ENCODE measurements at regions not wholly inside any gene's neighbourhood (a gene's known extent, or its start where the extent isn't known, plus 50 kb on each side); places are given as distances from the start of the nearest gene placed in this dataset.

DNA sequence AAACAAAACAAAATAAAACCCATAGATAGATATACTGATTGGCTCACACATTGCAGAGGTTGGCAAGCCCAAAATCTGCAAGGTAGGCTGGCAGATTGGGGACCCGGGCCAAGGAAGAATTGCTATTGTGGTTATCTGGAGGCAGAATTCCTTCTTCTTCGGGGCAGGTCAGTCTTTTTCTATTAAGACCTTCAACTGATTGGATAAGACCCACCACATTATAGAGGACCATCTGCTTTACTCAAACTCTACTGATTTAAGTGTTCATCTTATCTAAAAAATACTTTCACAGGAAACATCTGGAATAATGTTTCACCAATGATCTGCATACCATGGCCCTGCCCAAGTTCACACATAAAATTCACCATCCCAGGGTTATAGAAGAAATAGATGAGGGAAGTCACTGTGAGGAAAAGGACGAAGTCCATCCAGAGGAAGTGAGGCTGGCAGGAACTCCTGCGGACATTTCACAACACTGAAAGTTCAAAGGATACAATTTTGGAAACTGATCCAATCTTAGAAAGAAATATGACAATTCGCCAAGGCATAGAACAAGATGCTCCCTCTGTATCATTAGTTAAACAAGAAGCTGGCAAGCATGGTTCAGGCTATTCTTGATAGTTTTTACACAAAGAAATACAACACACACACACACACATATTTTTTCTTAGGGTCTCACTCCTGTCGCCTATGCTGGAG lies 127.6 kb upstream of the MED13L start:
- ATAC-seq = no peak
- Mint-ChIP-seq H3K4me3 (no peak overlapping the region), H3K27ac (no peak overlapping the region), H3K36me3 (ENCODE audit: low read depth) (peaks cover 2% of the 10 kb centered on the region), H3K27me3 (no peaks in the 10 kb centered on the region), H3K9me3 (peaks cover 7% of the 10 kb centered on the region), H3K4me1 (ENCODE audit: low read depth) (no peaks in the 10 kb centered on the region)
- TF ChIP-seq, protein P1, sequence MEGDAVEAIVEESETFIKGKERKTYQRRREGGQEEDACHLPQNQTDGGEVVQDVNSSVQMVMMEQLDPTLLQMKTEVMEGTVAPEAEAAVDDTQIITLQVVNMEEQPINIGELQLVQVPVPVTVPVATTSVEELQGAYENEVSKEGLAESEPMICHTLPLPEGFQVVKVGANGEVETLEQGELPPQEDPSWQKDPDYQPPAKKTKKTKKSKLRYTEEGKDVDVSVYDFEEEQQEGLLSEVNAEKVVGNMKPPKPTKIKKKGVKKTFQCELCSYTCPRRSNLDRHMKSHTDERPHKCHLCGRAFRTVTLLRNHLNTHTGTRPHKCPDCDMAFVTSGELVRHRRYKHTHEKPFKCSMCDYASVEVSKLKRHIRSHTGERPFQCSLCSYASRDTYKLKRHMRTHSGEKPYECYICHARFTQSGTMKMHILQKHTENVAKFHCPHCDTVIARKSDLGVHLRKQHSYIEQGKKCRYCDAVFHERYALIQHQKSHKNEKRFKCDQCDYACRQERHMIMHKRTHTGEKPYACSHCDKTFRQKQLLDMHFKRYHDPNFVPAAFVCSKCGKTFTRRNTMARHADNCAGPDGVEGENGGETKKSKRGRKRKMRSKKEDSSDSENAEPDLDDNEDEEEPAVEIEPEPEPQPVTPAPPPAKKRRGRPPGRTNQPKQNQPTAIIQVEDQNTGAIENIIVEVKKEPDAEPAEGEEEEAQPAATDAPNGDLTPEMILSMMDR (IDR thresholded peaks at IDR 0.05) = no peak
- POLR2A ChIA-PET = interaction anchor here (0.6 kb wide), 1 partner anchor 764 kb away, joined by 4 read pairs; no protein-coding TSS in a partner anchor
- CTCF ChIA-PET = no interaction called here
- intact Hi-C loops (cut with micrococcal nuclease) = no loop called here
- DNase-seq = no peak

DNA sequence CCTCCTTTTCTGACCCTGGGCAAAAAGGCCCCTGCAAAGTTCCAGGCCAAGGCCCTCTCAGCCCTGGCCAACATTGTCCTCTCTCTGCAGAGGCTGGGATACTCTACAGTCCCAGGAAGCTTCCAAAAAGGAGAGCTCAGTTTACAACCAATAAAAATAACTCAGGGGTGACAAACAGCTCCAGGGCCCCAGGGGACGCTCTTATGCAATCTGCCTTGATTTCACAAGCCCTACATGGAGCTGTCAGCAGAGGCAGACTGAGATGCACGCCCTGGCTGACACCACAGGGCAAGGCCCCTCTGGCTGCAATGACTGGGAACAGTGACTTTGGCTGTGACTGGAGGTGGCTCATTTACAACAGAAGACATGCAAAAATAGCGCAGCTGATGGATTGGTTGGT lies 129.0 kb upstream of the MED13L start:
- ChIA-PET CTCF (interaction anchor here (1.5 kb wide), 1 partner anchor 409 kb away, joined by 3 read pairs; no protein-coding TSS in a partner anchor), POLR2A (no interaction called here)
- intact Hi-C loops (cut with micrococcal nuclease) = no loop called here
- H3K9me3 Mint-ChIP-seq = no peaks in the 10 kb centered on the region
- DNase-seq (no peak), ATAC-seq (no peak)
- H3K4me3 Mint-ChIP-seq = no peak overlapping the region
- H3K4me1 Mint-ChIP-seq (ENCODE audit: low read depth) = peaks cover 2% of the 10 kb centered on the region
- H3K27me3 Mint-ChIP-seq = no peaks in the 10 kb centered on the region
- H3K36me3 Mint-ChIP-seq (ENCODE audit: low read depth) = no peaks in the 10 kb centered on the region
- TF ChIP-seq, protein P1 (IDR thresholded peaks at IDR 0.05) = no peak
- no peak overlapping the region for H3K27ac Mint-ChIP-seq

GRCh38 chr12:116408489-116409250 lies 131.2 kb upstream of the MED13L start:
- Mint-ChIP-seq H3K36me3 (ENCODE audit: low read depth) (no peaks in the 10 kb centered on the region), H3K4me1 (ENCODE audit: low read depth) (peaks cover 2% of the 10 kb centered on the region), H3K27me3 (no peaks in the 10 kb centered on the region), H3K27ac (no peak overlapping the region), H3K4me3 (no peak overlapping the region), H3K9me3 (no peaks in the 10 kb centered on the region)
- TF ChIP-seq, protein P1 (IDR thresholded peaks at IDR 0.05) = no peak
- intact Hi-C loops (cut with micrococcal nuclease) = no loop called here
- DNase-seq = no peak
- no peak for ATAC-seq
- ChIA-PET CTCF (no interaction called here), POLR2A (no interaction called here)

DNA sequence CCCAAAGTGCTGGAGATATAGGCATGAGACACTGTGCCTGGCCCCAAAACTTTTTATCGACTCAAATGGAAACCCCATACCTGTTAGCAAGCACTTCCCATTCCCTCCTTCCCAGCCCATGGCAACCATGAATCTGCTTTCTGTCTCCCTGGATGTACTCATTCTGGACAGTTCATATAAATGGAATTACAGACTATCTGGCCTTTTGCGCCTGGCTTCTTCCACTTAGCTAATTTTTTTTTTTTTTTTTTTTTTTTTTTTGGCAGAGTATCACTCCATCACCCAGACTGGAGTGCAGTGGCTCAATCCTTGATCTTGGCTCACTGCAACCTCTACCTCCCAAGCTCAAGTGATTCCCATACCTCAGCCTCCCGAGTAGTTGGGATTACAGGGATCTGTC lies 134.5 kb upstream of the MED13L start:
- H3K9me3 Mint-ChIP-seq = no peaks in the 10 kb centered on the region
- DNase-seq = no peak
- ATAC-seq = no peak
- POLR2A ChIA-PET = no interaction called here
- intact Hi-C loops (cut with micrococcal nuclease) = no loop called here
- H3K36me3 Mint-ChIP-seq (ENCODE audit: low read depth) = no peaks in the 10 kb centered on the region
- H3K4me3 Mint-ChIP-seq = no peak overlapping the region
- CTCF ChIA-PET = no interaction called here
- no peak overlapping the region for H3K27ac Mint-ChIP-seq
- peaks cover 2% of the 10 kb centered on the region for H3K4me1 Mint-ChIP-seq (ENCODE audit: low read depth)
- H3K27me3 Mint-ChIP-seq = no peaks in the 10 kb centered on the region
- TF ChIP-seq, protein P1 (IDR thresholded peaks at IDR 0.05) = no peak

DNA sequence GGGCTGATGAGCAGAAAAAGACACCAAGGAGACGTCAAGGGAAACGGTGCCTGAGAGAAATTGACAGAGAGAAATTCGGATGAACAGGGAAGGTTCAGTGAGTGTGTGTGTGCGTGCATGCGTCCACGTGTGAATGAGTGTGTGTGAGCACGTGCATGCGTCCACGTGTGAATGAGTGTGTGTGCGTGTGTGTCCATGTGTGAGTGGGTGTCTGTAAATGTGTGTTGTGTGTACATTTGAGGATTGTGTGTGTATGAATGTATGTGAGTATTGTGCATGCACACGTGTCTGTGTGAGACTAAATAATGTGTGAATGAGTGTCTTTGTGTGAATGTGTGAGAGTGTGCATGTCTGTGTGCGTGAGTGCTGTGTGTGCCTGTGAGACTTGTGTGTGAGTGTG lies 137.4 kb upstream of the MED13L start:
- Mint-ChIP-seq H3K27me3 (no peaks in the 10 kb centered on the region), H3K9me3 (no peaks in the 10 kb centered on the region), H3K27ac (no peak overlapping the region), H3K4me1 (ENCODE audit: low read depth) (peaks cover 2% of the 10 kb centered on the region), H3K4me3 (no peak overlapping the region), H3K36me3 (ENCODE audit: low read depth) (no peaks in the 10 kb centered on the region)
- TF ChIP-seq, protein P1 (IDR thresholded peaks at IDR 0.05) = no peak
- CTCF ChIA-PET = no interaction called here
- ATAC-seq (no peak), DNase-seq (no peak)
- intact Hi-C loops (cut with micrococcal nuclease) = no loop called here
- POLR2A ChIA-PET = no interaction called here
